ENCODE measurements at regions not wholly inside any gene's neighbourhood (a gene's known extent, or its start where the extent isn't known, plus 50 kb on each side); places are given as distances from the start of the nearest gene placed in this dataset.

DNA sequence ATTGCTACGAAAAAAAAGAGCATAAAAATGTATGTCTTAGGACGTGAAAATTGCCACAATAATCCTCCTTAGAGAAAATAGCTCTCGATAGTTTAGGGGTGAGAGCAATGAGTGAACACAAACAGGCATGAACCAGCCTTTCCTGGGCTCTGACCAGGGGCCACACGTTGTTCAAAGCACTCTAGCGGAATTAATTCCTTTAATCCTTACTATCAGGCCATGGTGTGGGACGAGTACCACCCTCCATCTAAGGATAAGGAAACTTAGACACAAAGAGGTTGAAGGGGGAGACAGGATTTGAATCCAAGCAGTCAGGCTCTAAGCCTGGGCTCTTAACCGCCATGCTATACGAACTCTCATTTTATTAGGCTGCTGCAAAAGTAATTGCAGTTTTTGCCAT is 81.9 kb upstream of the CACNA2D3 start:
- ChIA-PET POLR2A (no interaction called here), CTCF (no interaction called here)
- no peaks in the 10 kb centered on the region for H3K4me1 Mint-ChIP-seq (ENCODE audit: low read depth)
- TF ChIP-seq CTCF (IDR thresholded peaks at IDR 0.05): no peak
- Histone ChIP-seq H3K36me3 (ENCODE audit: insufficient read depth, low read length) (no peaks in the 10 kb centered on the region), H3K9me3 (ENCODE audit: control insufficient read depth in 1 of 2, insufficient read depth in 1 of 2, low read length in 2 of 2) (no peaks in the 10 kb centered on the region), H3K27ac (ENCODE audit: low read depth in 1 of 2, low read length in 2 of 2) (no peak overlapping the region), H3K4me1 (ENCODE audit: insufficient read depth, low read length) (no peaks in the 10 kb centered on the region), H3K27me3 (ENCODE audit: control insufficient read depth in 1 of 2, insufficient read depth in 2 of 2, low read length in 2 of 2) (no peaks in the 10 kb centered on the region), H3K4me3 (ENCODE audit: low read length) (no peak overlapping the region)
- no peak for DNase-seq
- no peak overlapping the region for H3K27ac Mint-ChIP-seq
- no peak for ATAC-seq (ENCODE audit: poor library complexity)
- peaks cover 4% of the 10 kb centered on the region for H3K27me3 Mint-ChIP-seq
- H3K4me3 Mint-ChIP-seq: no peak overlapping the region
- intact Hi-C loops (cut with DNase I, micrococcal nuclease): no loop called here
- no peaks in the 10 kb centered on the region for H3K36me3 Mint-ChIP-seq (ENCODE audit: low read depth)
- no peaks in the 10 kb centered on the region for H3K9me3 Mint-ChIP-seq

DNA sequence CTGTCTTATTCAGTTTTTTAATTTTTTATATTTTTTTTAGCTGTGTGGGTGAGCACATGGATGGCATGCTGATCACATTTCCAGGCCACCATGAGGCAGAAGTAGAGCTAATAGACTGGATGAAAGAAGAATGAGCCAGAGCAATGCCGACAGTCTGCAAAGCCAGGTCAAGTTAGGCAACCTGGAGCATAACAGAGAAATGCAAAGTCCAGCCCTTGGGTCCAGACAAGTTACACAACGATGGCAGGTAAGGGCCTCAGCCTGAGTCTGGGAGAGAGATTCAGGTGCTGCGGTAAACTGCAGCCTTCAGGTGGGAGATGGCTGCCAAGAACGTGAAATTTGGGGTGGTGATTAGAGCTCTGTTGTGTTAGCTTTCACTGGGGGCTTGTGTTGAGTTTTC is 84.0 kb upstream of the CACNA2D3 start:
- H3K9me3 ChIP-seq (ENCODE audit: control insufficient read depth in 1 of 2, insufficient read depth in 1 of 2, low read length in 2 of 2): peaks cover 0 to 6% of the 10 kb centered on the region in 2 experiments
- intact Hi-C loops (cut with DNase I, micrococcal nuclease): no loop called here
- no peak for ATAC-seq (ENCODE audit: poor library complexity)

GRCh38 chr3:54036543-54036942 is 85.8 kb upstream of the CACNA2D3 start:
- no peak for DNase-seq
- intact Hi-C loops (cut with DNase I, micrococcal nuclease): no loop called here
- no peak overlapping the region for H3K27ac ChIP-seq (ENCODE audit: low read depth in 1 of 2, low read length in 2 of 2)
- ATAC-seq (ENCODE audit: poor library complexity): no peak
- Mint-ChIP-seq H3K27me3 (peaks cover 5% of the 10 kb centered on the region), H3K4me3 (no peak overlapping the region), H3K4me1 (ENCODE audit: low read depth) (no peaks in the 10 kb centered on the region), H3K27ac (no peak overlapping the region), H3K36me3 (ENCODE audit: low read depth) (no peaks in the 10 kb centered on the region), H3K9me3 (no peaks in the 10 kb centered on the region)
- no peaks in the 10 kb centered on the region for H3K4me1 ChIP-seq (ENCODE audit: insufficient read depth, low read length)
- H3K27me3 ChIP-seq (ENCODE audit: control insufficient read depth in 1 of 2, insufficient read depth in 2 of 2, low read length in 2 of 2): no peaks in the 10 kb centered on the region
- peaks cover 0 to 6% of the 10 kb centered on the region in 2 experiments for H3K9me3 ChIP-seq (ENCODE audit: control insufficient read depth in 1 of 2, insufficient read depth in 1 of 2, low read length in 2 of 2)
- POLR2A ChIA-PET: no interaction called here
- no peak overlapping the region for H3K4me3 ChIP-seq (ENCODE audit: low read length)
- no peaks in the 10 kb centered on the region for H3K36me3 ChIP-seq (ENCODE audit: insufficient read depth, low read length)
- CTCF ChIA-PET: no interaction called here
- no peak for TF ChIP-seq CTCF (IDR thresholded peaks at IDR 0.05)

More for the DNA sequence above, 84.0 kb upstream of the CACNA2D3 start:
- TF ChIP-seq CTCF (IDR thresholded peaks at IDR 0.05): no peak
- Histone ChIP-seq H3K4me1 (ENCODE audit: insufficient read depth, low read length) (no peaks in the 10 kb centered on the region), H3K36me3 (ENCODE audit: insufficient read depth, low read length) (no peaks in the 10 kb centered on the region), H3K27me3 (ENCODE audit: control insufficient read depth in 1 of 2, insufficient read depth in 2 of 2, low read length in 2 of 2) (no peaks in the 10 kb centered on the region), H3K4me3 (ENCODE audit: low read length) (no peak overlapping the region), H3K27ac (ENCODE audit: low read depth in 1 of 2, low read length in 2 of 2) (no peak overlapping the region)
- no peaks in the 10 kb centered on the region for H3K4me1 Mint-ChIP-seq (ENCODE audit: low read depth)
- no peaks in the 10 kb centered on the region for H3K9me3 Mint-ChIP-seq
- H3K27ac Mint-ChIP-seq: no peak overlapping the region
- CTCF ChIA-PET: no interaction called here
- H3K27me3 Mint-ChIP-seq: peaks cover 5% of the 10 kb centered on the region
- DNase-seq: no peak
- POLR2A ChIA-PET: no interaction called here
- no peak overlapping the region for H3K4me3 Mint-ChIP-seq
- H3K36me3 Mint-ChIP-seq (ENCODE audit: low read depth): no peaks in the 10 kb centered on the region

All from CD4-positive, alpha-beta T cell (primary cell).